ENCODE measurements at regions not wholly inside any gene's neighbourhood (a gene's known extent, or its start where the extent isn't known, plus 50 kb on each side); places are given as distances from the start of the nearest gene placed in this dataset.

GRCh38 chr7:145909991-145910513 is 206.5 kb upstream of the CNTNAP2 start:
- TF ChIP-seq, protein P1, sequence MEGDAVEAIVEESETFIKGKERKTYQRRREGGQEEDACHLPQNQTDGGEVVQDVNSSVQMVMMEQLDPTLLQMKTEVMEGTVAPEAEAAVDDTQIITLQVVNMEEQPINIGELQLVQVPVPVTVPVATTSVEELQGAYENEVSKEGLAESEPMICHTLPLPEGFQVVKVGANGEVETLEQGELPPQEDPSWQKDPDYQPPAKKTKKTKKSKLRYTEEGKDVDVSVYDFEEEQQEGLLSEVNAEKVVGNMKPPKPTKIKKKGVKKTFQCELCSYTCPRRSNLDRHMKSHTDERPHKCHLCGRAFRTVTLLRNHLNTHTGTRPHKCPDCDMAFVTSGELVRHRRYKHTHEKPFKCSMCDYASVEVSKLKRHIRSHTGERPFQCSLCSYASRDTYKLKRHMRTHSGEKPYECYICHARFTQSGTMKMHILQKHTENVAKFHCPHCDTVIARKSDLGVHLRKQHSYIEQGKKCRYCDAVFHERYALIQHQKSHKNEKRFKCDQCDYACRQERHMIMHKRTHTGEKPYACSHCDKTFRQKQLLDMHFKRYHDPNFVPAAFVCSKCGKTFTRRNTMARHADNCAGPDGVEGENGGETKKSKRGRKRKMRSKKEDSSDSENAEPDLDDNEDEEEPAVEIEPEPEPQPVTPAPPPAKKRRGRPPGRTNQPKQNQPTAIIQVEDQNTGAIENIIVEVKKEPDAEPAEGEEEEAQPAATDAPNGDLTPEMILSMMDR (IDR thresholded peaks at IDR 0.05; ENCODE audit: low read depth, low read length): no peak
- TF ChIP-seq POLR2A (IDR thresholded peaks at IDR 0.05; ENCODE audit: extremely low read depth, insufficient read length): no peak

All from NB4 (cell line).